NCI-H2171 (cell line): ENCODE measurements at regions not wholly inside any gene's neighbourhood (a gene's known extent, or its start where the extent isn't known, plus 50 kb on each side); places are given as distances from the start of the nearest gene placed in this dataset.

ENCODE experiments used
- DNase-seq: peaks from one replicate; lab custom pipeline; 2025; lab: John Stamatoyannopoulos, UW

DNA sequence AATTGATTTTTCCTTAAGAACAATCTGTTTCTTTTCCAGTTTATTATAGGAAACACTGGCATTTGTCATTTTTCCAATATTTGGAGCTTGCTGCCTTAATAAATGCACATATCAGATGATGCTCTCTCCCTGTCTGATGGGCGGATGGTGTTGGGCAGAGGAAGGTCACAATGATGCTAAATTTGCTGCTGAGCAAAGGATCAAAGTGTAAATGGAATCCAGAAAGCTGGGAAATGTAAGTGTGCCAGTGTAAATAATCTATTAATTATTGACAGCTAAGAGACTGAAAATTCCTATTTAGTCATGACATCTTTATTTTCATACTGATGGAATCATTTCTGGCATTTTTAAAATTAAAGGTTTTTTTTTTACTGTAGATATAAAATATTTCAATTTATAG lies 243.2 kb downstream of the PTBP2 start:
- no peak for DNase-seq

DNA sequence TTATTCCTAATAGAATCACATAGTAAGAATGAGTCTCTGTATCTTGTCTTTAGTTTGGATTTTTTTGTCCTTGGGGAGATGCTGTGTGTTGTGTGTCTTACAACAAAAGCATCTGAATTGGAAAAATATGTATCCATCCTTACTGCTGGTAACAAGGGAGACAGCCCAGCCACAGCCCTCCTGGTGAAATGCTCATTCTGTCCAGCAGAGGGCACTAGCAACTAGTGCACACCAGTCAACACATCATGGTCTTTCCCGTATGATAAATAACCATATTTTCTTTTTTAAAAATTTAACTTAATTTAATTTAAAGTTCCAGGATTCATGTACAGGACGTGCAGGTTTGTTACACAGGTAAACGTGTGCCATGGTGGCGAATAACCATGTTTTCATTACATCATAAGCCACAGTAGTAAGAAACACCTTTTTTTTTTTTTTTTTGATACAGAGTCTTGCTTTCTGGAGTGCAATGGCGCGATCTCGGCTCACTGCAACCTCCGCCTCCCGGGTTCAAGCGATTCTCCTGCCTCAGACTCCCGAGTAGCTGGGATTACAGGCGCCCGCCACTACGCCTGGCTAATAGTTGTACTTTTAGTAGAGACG lies 245.1 kb downstream of the PTBP2 start:
- DNase-seq = peak; percentile 3

DNA sequence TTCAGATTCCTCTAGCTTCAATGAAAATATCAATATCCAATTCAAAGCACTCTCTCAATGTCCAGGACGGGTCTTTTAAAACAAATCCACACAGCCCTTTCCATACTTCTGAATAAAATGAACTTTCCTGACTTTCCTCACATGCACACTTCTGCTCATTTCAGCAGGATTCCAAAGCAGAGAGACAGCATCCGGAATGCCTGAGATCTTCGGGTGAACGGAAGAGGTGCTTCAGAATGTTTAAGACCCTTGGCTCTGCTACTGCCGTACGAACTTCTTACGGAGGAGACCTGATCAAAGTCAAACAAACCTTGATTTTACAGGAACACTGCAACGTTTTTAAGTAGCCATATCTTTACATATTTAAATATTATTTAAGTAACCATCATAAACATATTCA lies 245.7 kb downstream of the PTBP2 start:
- no peak for DNase-seq

DNA sequence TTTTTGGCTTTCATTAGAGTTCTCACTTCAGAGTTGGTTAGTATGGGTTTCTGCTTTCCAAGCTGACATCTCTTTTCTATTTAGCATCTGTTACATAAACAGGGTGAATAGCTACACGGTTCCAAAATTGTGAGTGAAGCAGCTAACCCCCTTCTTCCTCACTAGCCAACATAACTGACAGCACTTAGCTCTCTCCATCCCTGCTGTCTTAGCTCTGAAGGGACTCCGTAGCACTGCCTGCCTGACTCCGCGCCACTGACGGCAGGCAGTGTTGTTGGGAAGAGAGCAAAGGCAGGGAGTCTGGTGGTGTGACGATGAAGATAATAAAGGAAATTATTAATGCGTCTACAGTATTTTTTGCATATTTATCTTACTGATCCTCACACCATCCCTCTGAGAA lies 247.0 kb downstream of the PTBP2 start:
- DNase-seq = no peak

DNA sequence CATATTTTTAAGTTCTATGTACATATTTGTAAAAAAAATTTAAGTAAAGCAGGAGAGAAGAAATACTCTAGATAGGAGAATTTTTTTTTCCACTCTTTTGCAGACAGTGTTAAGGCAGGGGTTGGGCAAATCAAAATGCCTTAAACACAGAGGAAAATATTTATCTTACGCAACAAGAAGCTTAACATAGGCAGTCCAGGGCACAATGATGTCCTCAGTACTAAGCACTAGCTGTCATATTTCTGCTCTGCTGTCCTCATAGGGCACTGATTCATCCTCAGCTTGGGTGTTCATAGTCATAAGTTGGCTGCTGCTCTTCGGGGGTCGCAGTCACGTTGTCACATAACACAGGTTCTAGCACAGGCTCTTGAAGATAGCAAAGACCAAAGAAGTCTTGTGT lies 247.4 kb downstream of the PTBP2 start:
- no peak for DNase-seq

DNA sequence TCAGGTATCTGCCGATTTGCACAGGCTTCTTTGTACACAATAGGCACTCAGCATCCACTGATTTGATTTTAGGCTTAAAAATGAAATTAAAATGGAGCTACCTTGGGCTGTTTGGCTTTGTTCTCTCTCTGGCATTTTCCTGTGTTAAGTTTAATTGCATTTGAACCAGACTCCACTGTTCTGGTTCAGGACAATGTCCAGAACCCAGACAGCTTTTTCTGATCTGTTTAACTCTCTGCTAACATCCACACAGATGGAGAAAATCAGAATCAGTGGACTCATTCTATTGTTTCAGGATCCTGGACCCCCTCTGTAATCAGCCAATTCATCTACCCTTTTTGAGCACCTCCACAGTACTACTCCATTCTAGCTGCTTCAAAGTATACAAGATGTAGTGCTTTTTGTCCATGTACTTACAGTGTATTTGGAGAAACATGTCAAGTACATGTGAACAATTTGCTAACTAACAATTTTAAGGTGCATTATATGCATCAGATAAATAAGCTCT lies 248.1 kb downstream of the PTBP2 start:
- DNase-seq = no peak

DNA sequence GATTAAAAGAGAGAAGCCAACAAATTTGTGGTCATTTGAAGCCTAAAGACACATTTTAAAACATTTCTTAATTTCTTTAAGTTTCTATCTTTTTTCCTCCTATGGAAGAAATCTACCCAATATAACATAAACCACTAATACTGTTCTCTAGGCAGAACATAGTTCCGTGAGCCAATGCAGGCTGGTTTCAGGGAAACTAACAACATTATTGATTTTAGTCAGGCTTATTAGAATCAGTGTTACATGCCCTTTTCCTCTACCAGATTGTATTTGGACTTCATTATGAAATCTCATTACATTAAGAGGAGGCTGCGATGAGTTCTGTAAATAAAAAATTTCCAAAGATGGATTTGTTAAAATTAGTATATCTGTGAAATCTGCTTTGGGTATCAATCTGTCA lies 249.9 kb downstream of the PTBP2 start:
- DNase-seq = no peak

DNA sequence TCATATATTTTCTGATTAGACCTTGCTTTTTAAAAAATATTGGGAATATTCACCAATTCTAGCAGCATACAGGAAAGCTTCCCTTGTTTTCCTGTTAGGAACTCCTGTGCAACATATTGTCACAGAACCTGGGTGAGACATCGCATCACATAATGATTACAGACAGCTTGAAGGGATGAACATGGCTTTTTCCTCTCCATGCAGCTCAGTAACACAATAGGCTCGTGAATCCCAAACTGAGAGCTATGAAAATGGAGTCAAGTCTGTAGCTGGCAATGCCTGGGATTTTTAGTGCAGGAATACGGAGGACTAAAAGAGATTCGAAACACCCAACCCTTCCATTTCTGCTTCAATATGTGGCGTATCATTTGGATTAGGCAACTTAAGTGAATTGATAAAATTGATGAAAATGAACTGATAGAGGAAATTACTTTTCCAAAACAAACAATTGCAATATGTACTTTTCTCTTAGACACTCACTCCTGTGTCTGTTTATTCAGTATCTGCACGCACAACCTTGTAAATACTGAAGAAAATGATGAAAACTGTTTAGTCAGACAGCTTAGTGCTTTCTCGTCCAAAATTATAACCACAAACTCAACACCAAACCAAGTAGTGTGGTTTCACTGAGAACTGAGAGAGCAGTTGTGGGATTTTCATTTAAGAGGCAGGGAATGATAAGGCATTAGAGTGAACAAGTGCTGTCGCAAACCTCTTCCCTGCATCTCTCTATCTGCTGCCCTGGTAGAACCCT lies 250.4 kb downstream of the PTBP2 start:
- no peak for DNase-seq

DNA sequence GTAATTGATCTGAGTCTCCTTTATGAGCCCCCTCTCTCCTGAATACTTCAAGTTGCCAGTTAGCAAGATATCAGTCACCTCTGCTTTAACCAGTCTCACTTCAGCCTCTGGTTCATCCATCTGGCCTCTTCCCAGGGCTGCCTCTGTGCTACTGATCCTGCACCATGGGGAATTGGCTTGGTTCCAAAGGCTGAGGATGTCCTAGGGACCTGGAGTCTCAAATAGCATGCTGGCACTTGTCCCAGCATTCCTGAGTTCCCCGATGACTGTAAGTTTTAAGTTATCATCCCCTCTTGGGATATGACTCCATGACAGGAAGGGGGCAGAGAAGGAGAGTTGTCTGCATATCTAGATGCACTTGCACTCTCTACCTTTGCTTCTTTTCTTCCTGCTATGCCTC lies 252.0 kb downstream of the PTBP2 start:
- peak; percentile 83 for DNase-seq

DNA sequence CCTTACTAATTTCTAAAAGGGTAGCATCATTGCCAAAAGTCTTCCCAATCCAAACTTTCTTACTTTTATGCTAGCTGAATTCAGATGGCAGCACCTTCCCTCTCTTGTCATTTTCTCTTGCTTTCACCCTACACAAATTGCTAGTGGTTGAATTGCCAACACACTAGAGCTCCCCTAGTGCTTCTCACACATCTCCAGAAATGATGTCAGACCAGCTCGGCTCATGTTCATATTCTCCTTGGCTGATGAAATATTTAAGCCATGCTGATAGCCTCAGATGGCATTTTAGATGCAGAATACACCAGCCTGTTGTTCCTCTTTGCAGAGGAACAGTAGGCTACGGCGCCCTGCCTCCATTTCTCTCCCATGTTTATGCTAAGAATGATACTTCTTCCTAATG lies 256.9 kb downstream of the PTBP2 start:
- no peak for DNase-seq

DNA sequence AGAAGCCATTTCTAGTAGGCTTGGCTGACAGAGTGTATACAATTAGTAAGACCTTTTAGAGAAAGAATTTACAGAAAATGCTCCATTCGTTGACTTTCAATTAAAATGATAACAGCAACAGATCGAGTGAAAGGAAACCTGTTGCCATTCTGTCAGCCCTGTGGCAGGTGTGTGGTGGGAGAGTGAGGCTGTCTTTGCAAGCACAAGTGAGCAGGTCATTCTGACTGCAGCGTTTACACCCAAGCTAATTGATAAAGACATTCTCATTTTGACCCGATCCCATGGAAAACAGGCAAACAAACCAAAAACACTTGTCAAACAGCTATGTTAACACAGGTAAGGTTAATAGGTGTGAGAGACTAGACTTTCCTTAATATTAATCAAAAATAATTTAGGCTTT lies 257.3 kb downstream of the PTBP2 start:
- no peak for DNase-seq

DNA sequence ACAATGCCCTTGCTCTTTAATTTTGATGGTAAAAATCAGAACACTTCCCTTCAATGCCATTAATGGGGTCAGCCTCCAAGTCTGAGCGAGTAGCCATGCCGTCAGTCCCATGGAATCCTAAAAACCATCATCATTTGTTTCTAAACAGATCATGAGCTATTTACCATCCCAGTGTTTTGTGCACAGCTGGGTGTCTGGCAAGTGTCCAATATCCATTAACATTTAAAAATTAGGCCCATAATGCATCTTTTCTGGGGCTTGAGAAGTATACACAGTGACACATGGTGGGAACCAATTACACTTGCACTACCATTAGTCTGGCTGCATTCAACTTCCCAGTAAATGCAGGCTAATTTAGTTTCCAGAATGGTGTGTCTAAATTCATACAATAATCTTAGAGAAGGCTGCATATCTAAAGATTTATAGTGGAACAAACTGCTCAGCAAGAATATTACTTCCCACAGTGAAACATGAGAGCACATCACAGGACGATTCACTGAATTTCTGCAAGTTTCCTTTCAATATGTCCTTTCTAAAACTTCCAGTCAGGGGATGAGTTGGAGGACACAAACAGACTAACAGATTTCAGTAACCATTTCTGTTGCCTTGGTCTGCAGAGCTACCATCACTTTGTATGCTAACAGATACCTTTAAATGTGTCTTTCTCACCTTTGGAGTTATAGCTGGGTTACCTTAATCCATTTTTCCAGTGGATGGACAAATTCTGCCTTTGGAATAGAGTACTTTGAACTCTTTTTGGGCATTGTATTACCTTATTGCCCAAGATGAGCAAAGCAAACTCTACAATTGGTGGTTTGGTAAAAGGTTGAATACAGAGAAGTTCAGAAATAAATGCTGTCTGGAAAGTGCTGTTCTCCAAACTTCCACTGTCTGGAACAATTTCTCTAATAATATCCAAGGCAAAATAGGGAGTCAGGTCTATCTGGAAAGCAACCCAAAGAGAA lies 258.0 kb downstream of the PTBP2 start:
- peak; percentile 12 for DNase-seq

DNA sequence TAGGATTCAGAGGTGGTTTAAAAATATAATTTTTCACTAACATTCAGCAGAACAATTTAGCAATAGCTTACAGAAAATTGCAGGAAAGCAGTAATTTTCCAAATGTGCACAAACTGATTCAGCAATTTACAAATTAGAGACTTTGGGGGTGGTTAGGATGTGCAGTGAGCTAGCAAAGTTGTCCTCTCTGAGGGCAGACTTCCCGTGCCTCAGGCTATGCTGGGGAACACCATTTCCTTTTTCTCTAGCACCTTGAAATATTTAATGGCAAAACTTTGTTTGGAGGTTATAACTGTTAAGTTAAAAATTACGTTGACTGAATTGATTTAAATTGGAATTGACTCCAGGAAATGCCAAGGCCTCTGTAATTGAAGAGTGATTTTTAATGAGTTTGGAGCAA lies 258.9 kb downstream of the PTBP2 start:
- no peak for DNase-seq

DNA sequence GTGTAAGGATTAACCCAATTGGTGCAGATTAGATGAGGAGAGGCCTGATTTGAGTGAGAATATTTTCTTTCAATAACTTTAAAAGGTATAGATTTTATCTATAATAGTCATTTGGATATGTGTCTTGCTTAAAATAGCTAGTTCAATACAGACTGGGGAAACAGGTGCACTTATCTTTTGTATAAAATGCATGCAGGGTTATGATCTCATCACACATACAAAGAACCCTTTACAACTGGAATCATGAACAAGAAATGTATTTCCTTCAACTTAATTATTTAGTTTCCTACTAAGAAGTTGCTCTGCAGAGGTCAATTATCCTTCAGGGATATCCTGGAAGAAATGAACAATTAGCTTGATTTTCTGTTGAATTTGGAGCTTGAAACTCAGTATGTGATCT lies 259.6 kb downstream of the PTBP2 start:
- DNase-seq = no peak

DNA sequence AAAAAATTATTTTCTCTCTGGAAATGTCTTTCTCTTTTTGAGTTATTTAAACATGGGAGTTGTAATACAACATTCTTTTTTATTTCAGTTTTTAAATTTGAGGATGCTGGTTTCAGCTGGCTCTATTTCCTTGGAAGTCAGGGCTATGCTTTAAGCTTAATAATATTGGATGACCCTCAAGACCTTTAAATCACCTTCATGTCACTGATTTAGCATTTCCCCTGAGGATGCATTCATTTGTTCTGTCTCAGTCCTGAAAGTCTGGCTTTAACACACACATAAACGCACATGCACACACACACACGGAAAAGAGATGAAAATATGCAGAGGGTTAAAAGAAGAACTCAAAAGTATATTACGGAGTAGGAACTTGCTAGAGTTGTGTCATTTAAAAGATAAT lies 260.5 kb downstream of the PTBP2 start:
- no peak for DNase-seq

DNA sequence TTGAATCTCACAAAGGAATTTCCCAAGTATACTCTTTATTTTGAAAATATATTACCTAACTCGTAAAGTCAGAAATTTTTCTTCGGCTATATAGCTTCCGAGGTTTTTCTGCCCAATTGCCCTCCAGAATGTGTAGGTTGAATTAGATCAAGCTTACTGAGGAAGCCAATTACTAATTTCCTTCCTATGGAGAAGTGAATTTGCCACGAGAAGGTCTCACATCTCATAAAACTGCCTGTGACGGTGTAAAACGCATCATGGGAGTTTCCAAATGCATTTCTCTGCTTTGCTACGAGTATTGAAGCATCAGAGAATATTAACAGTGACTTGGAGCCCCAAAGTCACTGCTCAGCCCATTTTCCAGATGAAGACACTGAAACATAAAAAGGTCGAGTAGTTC lies 262.3 kb downstream of the PTBP2 start:
- DNase-seq = no peak

DNA sequence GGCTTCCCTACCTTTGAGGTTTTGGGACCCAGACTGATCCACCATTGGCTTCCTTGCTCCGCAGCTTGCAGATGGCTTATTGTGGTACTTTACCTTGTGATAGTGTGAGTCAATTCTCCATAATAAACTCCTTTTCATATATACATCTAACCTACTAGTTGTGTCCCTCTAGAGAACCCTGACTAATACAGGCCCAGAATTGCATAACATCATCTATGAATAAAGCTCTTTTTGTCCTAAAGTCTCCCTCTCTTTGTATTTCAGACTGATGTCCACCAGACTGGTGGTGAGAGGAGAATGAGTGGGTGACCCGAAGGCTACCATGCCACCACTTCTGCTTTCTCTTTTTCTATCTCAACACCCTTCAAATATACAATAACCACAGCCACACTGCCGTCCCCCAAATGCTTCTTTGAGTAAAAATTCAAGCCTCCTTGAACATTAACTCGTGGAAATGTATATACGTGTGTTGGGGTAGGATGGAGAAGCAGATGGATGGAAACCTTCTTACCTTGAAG lies 265.7 kb downstream of the PTBP2 start:
- no peak for DNase-seq

DNA sequence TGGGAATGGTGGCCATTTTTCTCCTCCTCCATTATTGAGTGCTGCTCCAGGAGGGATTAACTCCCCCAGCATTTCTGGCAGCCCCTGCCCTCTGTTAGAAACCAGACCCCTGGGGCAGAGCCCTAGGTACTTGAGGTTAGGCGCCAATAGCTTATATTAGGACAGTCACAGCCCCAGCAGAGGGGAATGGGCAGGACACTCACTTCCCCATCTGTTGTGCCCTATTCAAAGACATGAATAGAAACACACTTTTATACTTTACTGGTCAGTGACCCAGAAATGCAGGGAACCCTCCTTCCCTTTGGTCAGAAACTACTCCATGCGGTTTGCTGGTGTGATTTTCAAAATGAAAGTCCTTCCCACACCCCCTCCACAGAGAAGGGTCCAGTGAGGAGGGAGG lies 267.7 kb downstream of the PTBP2 start:
- DNase-seq = no peak

DNA sequence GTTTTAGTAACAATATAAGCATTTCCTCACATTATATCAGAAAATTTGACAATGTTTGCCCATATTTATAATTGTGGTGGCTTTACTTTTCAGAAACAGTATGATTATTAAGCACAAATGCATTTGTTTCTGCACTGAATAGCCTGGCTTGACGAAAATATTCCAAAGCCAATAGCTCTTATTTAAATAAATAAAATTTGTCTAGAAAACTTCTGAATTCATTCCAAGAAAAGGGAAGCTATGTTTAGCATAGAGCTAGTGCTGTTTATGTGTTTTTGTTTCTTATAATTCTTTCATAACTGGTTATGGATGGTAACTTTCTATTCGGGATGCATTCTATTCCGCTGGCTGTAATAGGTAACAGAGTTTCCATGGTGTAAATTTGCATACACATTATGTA lies 268.6 kb downstream of the PTBP2 start:
- DNase-seq = no peak

DNA sequence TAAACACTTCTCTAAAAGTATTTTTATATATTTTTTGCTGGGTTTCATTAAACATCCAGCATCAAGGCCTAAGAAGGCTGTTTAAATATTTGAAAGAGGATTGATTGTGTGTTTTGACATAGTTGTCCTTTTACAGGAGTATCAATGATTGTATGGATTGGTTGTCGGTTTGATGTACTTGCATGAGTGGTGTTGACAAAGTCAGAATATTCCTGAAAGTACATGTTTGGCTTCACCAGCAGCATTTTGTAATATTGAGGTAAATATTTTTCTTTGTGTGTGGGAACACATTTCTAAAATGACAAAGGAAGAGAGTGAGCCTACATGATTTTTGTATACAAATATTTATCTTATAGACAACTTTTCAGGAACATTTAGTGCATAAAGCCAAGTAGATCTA lies 269.7 kb downstream of the PTBP2 start:
- DNase-seq = no peak

DNA sequence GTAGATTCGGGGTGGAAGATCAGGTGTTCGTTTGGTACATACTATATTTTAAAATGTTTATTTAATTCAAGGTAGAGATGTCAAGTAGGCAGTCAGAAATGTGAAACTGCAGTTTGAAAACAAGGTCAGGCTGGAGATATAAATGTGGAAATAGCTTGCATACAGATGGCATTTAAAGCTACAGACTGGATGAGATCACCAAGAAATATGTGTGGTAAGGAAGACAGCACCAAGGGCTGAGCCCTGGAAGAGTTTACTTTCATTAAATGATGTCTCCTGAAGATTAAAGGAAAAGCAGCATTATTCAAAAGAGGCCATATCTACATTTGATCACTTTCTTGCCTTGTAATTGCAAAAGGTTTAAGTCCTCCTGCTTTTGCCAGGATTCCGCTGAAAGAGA lies 271.3 kb downstream of the PTBP2 start:
- DNase-seq = no peak

DNA sequence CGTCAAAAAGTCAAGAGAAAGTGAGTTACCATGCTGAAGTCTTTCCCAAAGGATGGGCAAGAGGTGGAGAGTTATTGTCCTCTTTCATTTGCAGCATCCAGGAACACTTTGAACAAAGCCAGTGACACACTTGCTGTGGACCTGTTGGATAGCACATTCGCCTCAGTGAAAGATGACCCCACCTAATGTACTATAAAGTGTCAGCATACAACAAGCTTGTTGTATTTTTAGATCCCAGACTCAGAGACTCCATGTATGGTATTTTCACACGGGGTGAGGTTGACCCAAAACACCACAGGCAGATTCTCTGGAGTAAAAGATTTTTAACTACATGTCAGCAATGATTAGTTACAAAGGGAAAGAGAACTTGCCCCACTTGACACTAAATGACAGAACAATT lies 273.8 kb downstream of the PTBP2 start:
- no peak for DNase-seq

DNA sequence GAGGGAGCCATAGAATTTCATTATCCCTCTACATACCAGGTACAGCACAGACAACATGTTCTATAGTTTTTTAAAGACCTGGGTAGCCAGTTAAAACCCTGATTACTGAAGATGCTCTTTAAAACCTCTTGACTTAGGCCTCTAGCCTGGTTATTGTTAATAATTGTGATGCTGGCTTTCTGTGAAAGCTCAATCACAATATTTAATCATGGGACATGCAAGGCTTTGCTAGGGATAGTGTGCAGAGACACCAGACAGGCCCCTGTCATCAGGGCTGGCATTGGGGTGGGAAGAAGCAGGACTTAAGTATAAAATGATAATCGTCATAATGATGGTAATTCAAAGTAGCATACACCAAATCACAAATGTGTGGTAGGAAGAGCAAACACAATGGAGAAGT lies 274.4 kb downstream of the PTBP2 start:
- DNase-seq = no peak
